HG02943 (cell line): ENCODE measurements at regions not wholly inside any gene's neighbourhood (a gene's known extent, or its start where the extent isn't known, plus 50 kb on each side); places are given as distances from the start of the nearest gene placed in this dataset.
A peak's percentile ranks its signal among the peaks of the same experiment; 100 is the strongest.

Source experiments
- ATAC-seq: cut with Tn5 transposase; IDR thresholded peaks from one replicate; pipeline ENCODE4 v1.9.1; 2021; ENCODE audit warnings: mild to moderate bottlenecking, low read depth, moderate library complexity; ENCODE audit not compliant: unreplicated experiment

DNA sequence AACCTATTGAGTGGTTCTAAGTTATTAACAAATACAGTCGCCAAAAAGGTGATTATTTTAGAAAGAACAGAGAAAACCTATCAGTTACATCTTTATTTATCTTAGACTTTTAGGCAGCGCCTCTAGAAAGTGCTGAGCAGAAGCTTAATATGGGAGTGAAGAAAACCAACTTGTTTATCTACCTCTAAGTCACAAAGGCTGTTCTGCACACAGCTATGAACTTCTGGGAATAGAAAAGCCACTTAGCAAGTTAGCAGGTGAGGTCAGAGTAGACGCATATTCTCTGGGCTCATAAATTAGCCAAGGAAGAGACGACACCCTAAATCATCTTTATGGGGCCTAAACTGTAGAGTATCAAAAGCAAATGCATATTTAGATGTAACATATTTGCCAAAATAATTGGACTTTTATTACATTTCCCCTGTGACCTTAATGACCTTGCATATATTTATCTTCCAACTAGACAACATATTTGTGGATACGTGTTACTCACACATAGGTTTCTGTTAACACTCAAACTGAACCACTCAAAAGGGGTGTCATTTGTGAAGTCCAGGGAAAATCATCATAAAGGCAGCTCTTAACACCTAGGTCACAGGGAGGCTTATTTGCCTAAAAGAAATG, 267.1 kb downstream of the ADGB start:
- no peak for ATAC-seq

DNA sequence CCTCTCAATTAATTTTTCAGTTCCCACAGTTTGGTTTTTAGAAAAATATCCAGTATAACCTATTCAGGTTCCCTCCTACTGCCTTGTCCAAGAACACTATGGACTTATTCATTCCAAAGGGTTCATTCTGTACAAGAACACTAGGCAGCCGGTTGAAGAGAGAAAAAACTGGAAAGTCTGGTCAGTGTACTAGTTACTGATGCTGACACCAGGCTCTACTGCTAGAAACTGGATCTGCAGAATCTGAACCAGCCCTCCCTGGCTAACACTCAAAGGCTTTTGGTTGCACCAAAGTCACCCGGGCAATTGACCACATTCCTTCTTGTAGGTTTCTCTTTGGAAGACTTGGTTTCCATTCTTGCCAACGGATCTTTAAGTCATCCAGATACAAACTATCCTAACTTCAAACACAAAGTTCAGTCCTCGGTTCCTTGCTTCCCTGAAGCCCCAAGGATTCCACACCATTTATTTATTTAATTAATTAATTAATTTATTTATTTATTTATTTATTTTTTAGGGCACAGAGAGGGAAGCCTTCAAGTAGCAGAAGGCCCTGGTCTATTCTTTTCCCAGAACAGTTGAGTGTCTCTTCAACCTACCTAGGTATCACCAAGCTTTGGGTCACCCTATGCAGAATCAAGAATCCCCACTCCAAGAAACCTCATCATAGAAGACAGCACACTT, 268.1 kb downstream of the ADGB start:
- ATAC-seq: no peak

DNA sequence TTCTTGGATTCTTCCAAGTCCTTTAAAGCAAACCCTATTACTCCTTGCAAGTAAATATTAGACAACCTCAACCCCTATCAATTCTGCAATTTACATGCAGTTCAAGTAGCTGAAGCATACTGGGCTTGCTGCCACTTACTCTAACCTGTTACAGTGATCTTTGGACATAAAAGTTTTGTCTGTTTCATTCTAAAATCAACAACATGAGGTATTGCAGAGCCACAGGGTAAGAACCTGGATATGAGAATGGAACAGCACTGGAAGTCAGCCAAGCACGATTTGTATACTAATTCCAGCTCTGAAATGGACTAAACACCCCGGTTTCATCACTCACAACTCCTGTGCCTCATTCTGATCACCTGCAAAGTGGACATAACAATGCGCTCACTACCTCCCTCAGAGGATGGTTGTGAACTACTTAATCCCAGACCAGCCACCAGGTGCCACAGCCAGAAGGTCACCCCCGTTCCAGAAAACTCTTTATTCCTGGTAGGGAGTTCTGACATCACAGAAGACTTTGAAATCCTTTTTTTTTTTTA, 270.0 kb downstream of the ADGB start:
- no peak for ATAC-seq

DNA sequence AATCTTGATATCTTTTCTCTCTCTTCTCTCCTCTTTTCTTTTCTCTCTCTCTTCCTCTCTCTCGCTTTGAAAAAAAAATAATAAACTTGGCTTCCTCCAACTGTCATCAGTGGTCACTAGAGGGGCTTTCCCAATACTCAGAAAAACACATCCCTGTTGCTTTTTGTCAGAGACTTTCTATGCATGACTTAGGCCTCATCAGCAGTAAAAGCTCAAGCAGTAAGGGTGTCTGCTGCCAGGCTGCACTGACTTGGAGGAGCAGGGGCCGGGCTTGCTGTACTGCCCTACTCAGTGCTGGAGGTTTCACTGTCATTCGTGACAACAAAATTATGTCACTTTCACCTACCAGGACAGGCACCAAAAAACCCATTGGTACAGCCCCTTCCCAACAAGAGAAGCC, 272.0 kb downstream of the ADGB start:
- ATAC-seq: no peak

DNA sequence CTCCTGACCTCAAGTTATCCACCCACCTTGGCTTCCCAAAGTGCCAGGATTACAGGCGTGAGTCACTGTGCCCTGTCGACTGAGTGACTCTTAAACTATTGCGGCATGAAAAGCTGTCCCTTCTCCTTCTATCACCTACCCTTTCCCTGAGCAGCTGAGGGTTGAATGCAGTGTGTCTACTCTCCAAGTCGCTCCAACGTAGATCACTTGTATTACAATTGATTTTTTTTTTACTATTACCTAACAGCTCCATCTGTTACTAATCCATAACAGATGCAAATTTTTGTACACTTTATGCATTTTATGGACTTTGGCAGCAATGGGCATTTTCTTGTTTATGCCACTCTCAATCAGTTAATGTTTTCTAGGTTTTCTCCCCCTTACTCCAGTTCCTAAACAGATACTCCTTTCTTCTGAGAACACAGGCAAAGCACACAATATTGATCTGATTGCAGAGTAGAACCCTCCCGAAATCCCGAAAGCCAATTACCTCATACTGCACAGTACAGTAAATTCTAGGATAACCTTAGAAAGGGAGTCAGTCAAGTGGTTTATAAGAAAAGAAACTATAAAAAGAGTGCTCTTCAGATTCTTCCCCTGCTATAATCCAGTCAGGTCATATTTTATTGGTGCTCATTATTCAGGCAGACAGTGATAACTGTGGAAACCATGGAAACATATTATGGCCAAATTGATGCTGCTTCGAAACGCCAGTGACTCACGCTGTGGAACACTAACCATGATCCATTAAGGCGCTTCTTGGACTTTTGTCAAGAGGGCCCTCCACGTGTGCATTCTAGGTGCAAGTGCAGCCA, 273.0 kb downstream of the ADGB start:
- no peak for ATAC-seq

DNA sequence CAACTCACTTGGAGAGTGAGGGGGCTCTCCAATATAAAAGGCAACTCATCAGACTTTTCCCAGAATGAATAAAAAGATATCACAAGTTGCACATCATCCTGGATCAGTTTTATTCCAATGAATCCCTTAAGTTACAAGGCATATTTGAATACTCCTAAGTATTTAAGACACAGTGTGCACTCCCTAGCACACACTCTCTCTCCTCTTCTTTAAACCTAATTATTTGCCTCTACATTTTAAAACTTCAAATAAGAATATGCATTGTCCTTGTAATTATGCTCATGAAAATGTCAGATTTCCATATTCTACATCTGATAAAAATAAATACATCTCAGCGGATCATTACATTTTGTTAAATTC, 273.6 kb downstream of the ADGB start:
- no peak for ATAC-seq

DNA sequence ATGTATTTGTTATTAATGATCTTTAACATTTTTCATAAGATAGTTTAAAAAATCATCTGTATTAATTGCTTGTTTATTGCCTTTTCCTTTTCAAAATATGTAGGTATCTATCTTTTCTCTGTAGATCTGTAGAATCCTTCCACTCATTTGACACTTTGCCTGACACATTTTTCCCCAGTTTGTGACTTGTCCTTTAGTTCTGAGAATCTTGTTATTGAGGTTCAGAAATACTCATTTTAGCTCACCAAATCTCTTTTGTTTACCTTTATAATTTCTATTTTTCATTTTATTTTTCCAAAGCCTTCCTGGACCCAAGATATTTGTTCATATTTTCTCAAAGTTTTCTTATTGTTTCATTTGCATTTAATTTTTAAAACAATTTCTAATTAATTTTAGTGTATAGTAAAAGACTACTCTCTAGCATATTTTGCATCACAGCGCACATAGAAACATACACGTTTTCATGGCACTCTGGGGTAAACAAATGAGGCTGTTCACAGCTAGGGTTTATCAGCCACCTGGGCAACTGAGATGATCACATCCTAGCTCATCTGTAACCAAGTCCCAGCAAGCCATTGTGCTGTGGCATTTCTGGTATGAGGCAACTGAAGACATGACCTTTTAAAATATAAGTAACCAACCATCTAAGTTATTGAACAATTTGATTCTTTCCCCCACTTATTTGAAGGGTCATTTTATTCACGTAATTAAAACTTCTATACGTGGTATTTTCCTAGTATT, 275.7 kb downstream of the ADGB start:
- ATAC-seq: no peak

DNA sequence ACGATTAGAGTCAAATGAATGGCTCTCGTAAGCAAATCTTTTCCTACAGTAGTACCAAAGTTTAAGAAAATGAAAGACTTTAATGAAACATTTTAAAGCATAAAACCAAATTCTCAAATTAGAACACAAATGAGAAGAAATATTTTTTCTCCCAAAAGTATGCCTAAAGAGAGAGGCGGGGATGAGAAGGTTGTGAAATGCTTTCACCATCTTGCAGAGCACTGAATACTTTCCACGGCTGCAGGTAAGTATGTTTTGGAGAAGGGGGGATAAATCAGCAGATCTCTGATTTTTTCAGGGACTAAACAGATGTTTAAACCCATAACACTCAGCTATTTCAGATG, 277.1 kb downstream of the ADGB start:
- ATAC-seq: no peak

DNA sequence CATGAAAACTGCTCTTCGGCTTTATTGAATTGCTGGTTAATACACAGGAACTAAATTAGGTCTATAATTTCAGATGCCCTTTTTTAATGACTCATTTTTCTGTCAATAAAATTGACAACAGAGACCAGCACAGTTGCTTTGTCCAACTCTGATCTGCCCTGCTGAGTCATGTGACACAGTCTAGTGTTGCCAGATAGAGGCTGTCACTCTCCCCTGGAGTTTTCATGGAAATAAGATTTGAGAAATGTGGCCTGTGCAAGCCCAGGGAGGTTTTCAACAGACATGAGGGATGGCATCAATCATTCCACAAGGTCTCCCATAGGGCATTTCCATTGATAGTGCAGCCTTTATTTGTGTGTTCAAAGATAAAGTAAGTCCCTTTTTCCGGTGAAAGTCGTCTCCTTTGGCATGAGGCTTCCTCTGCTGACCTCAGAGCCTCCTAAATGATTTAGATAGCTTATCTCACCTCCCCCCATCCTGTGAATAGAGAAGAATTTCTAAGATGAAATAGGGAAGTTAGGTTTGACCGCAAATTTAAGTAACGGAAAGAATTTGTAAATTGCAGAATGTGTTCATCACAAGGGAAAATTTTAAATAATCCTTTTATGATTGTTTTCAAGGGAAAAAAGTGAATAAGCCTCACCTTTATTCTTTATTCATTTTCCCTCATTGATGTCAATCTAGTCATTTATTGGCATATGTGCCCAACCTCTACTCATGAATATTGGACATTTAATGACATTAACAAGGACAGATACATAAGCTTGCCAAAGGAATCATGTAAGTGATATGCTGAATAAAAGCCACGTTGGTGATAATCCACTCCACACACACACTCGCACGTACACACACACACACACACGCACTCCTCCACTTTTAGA, 277.7 kb downstream of the ADGB start:
- ATAC-seq: no peak

DNA sequence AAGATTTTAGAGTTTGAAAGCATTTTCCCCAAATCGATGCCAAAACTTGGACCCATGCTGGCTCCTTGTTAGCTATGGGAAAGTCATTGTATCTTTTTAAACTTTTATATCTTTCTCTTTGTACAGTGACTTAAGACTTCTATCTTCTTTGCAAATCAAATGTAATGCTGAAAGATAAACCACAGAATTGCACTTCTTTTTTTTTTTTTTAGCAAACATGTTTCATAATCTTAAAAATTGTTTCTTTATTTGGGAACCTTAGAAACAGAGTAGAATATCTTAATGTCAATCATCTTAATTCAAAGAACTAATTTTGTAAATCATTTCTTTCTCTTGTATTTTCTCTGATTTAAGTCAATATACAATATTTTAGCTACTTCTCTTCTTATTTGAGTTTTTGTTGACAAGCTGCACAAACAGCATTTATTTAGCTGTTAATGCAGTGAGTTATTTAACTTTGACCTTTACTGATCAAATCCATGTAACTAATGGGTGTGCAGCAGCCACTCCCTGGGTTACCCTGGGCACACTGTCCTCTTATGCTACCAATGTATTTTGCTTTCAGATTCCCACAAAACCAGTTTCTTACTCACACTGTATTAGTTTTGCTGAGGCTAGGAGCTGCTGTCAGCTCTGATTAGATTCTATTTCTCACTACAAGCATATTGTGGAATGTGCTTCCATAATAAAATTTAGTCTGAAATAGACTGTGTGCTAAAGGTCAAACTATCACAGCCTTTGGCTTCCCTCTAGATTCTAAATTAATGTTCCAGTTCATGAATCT, 279.6 kb downstream of the ADGB start:
- no peak for ATAC-seq

DNA sequence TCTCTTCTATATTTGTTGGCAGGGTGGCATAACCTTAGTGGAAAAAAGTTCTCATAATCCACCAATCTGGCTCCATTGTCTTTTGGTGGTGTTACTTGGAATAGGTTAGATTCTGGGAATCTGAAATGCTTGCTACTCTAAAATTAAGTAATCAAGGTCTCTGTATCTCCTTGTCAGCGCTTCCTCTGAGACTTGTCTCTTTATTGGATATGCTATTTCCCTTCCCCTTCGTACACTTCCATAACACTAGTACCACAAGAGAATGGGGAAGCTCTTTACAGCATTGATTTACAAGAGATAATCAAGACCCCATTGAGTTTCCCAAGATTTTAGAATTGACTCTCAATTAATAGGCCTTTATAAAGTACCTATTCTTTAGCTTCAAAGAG, 280.2 kb downstream of the ADGB start:
- ATAC-seq: no peak

DNA sequence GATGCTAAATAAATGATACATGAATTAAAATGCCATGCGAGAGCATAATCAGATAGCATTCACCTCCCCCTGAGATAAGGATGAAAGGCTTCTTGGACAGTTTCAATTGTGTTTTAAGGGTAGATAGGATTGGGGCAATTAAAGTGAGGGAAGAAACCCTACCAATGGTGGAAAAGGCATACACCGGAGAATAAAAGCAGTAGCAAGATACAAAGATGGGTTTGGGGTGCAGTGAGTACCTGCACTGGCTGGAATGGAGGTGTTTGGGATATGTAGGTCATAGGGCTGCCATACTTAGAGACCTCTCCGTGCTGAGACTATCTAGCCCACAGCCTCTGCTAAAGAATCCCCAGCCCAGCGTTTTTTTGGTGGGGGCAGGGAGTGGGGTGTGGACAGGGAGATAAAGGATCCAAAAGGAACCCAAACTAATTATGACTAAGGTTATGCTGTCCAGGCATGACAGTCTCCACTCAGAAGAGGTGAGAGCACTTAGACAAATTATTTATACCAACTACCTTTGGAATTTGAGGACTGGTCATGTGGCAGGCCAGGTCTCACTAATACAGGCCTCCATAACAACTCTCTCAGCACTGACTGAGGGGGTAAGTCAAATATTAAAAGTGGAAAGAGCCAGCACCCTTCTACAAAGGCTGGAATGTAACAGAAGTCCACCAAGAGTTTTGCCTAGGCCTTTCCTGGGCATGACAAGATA, 280.8 kb downstream of the ADGB start:
- ATAC-seq: no peak

DNA sequence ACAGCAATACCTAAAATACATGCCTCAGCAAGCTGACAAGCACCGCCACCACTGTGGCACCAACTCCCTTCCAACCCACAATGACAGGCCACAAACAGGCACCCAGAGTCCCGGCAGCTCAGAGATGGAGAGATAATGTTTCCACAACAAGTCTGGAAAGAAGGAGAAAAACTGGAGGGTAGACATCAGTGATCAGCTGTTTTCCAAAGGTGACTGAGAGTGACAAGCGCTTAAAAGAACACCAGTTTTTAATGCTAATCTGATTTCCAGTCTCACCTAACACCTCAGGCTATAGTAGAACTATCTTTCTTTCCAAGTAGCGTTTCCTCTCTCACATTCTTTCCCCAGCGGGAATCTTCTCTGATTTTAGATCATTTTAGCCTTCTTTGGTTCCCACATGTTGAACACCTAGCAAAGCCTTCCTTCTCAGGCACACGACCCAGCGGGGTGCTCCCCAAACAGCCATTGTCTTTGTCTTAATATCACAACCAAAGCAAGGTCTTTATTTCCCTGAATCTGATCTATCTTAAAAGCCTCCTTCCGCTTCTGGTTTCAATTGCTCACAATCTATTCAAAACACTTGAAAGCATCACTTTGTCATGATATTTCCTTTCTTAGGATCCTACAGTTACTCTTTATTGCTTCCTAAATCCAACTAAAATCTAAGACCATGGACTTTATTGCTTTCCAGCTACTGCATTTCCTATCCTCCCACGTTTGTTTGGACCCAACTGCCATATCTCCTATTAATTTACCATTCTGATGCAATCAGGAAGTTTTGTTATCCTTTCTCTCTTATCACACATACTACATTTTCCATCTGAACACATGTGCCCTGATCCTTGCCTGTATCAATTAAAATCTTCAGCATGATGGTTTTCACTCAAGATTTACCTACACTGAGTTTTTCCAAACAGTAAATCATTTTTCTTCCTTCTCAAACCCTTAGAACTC, 282.7 kb downstream of the ADGB start:
- ATAC-seq: no peak

DNA sequence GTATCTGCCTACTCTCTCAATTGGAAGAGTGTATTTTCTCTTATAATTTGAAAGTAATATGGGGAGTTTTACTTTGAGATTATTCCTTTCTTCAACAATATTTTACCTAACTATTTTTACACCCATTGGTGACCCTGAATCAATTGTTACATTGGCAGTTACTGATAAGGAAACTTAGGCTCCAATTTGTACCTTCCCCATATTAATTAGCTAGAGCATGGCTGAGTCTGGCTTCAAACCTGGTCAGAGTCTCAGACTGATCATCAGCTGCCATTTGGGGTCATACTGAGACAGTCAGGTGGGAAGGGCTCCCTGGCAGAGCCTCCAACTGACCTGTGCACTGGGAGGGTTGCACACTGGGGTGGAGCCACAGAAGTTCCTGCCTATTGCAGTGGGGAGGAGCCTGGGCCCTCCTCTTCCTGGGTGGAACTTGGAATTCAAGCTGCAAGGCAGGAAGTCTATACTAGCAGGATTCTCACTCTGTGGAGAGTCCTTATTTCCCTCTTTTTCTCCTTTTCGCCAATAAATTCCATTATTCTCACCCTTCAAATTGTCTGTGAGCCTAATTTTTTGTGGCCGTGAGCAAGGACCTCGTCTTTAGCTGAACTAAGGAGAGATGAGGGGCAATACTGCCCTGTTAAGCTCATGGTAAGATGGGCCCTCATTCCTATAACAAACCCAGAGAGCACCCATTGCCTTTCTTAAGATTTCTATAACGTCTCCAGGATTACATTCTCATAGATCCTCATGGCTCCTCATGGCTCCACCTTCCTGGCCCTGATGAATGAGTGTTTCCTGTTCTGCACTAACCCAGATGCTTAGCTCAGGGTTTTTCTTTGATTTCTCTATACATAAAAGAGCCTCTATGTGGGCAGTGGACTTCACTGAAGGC, 285.1 kb downstream of the ADGB start:
- no peak for ATAC-seq

DNA sequence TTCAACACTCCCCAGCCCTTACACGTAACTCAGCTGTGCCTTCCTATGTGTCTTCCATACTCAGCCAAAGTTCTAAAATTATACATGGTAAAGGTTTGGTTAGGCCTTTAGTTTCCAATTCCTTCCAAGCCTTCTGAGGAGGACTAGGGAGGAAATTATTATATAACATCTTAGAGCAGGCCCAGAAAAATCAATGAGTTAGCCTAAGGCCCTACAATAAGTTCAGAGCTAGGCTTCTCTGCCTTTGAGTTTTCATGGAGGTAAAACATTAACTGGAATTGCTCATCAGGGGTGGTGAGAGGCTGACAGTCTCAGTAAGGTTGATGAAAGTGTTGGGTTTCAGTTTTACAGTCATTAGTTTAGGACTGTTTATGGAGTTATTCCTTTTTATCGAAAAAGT, 286.0 kb downstream of the ADGB start:
- ATAC-seq: peak; percentile 98

DNA sequence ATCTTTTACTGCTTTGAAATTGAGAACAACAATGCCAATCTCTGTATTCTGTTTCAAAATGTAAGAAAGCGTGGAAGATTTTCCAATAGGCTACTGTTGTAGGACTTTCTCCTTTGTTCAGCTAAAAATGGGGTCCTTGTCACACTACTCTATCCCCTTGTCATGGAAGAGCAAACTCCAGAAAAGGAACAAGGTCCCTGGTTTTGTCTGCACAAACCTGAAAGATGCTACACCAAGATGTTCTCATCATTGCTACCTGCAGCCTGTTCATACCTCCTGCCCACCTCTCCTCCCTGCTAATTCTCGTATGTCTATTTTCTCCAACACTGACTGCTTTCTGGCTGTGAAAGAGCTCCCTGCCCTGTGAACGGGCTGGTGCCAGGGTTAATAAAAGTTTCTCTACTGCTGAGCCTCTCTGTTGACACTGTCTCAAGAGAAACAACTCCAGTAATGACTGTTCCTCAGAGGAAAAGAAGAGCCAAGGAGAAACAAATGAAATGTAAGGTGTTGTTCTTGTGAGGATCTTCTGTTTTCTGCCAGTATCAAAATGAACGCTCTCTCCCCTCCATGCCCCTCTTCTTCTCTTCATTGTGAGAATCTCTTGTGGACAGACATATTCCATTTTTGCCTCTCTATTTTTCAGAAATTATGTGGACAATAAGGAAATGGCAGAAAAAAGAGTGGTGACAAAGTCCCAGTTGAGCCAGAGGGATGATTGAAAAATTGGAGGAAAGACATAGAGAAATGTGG, 287.1 kb downstream of the ADGB start:
- ATAC-seq: no peak
